OCI-LY7 (cell line): ENCODE measurements at regions not wholly inside any gene's neighbourhood (a gene's known extent, or its start where the extent isn't known, plus 50 kb on each side); places are given as distances from the start of the nearest gene placed in this dataset.

Source experiments
- CTCF ChIP-seq: fragments of 200-600 bp; sonication (generic); conservative IDR thresholded peaks from 2 replicates; pipeline ENCODE4 v1.5.1; 2014; ENCODE audit warnings: mild to moderate bottlenecking, antibody characterized with exemption, low read length, moderate library complexity, mixed read lengths
- EZH2phosphoT487 ChIP-seq: fragments of 200-600 bp; sonication (generic); IDR thresholded peaks from 2 replicates; pipeline ENCODE4 v1.6.1; 2018; ENCODE audit warnings: low read depth, borderline replicate concordance, mild to moderate bottlenecking, mixed run types, antibody characterized with exemption, low read length, moderate library complexity, mixed read lengths

GRCh38 chr9:36760667-36761420, 188.1 kb downstream of the MELK start:
- TF ChIP-seq CTCF (no peak), EZH2phosphoT487 (no peak)
